ENCODE measurements at regions not wholly inside any gene's neighbourhood (a gene's known extent, or its start where the extent isn't known, plus 50 kb on each side); places are given as distances from the start of the nearest gene placed in this dataset.

- DNase-seq = no peak
Measured at GRCh38 chr2:59021786-59022185, 780.7 kb upstream of the FANCL start.

- no peak for DNase-seq
Measured at GRCh38 chr2:59019566-59020159, 778.5 kb upstream of the FANCL start.

GRCh38 chr2:59018737-59019136, 777.6 kb upstream of the FANCL start:
- no peak for DNase-seq

GRCh38 chr2:59015027-59015426, 773.9 kb upstream of the FANCL start:
- DNase-seq = no peak

GRCh38 chr2:59012971-59013370, 771.8 kb upstream of the FANCL start:
- DNase-seq = no peak

GRCh38 chr2:59012234-59012633, 771.1 kb upstream of the FANCL start:
- DNase-seq = no peak

GRCh38 chr2:59008950-59009349, 767.8 kb upstream of the FANCL start:
- no peak for DNase-seq

- no peak for DNase-seq
Measured at GRCh38 chr2:59005836-59006615, 764.9 kb upstream of the FANCL start.

- no peak for DNase-seq
Measured at GRCh38 chr2:59004621-59005020, 763.5 kb upstream of the FANCL start.

GRCh38 chr2:59000796-59001195, 759.7 kb upstream of the FANCL start:
- DNase-seq = no peak

- DNase-seq = no peak
Measured at GRCh38 chr2:58992062-58992706, 751.1 kb upstream of the FANCL start.

- no peak for DNase-seq
Measured at GRCh38 chr2:58991357-58991756, 750.2 kb upstream of the FANCL start.

GRCh38 chr2:58985541-58985940, 744.4 kb upstream of the FANCL start:
- no peak for DNase-seq

- no peak for DNase-seq
Measured at GRCh38 chr2:58984731-58985130, 743.6 kb upstream of the FANCL start.

- no peak for DNase-seq
Measured at GRCh38 chr2:58983111-58983510, 742.0 kb upstream of the FANCL start.

GRCh38 chr2:58981237-58981636, 740.1 kb upstream of the FANCL start:
- DNase-seq = no peak

- DNase-seq = no peak
Measured at GRCh38 chr2:58976375-58977071, 735.4 kb upstream of the FANCL start.

- DNase-seq = no peak
Measured at GRCh38 chr2:58974881-58975280, 733.8 kb upstream of the FANCL start.

GRCh38 chr2:58974426-58974825, 733.3 kb upstream of the FANCL start:
- DNase-seq = no peak

- no peak for DNase-seq
Measured at GRCh38 chr2:58973811-58974281, 732.7 kb upstream of the FANCL start.

GRCh38 chr2:58972737-58973136, 731.6 kb upstream of the FANCL start:
- DNase-seq = no peak

- DNase-seq = no peak
Measured at GRCh38 chr2:58971511-58972360, 730.6 kb upstream of the FANCL start.

- no peak for DNase-seq
Measured at GRCh38 chr2:58970365-58970764, 729.2 kb upstream of the FANCL start.
